ENCODE measurements at regions not wholly inside any gene's neighbourhood (a gene's known extent, or its start where the extent isn't known, plus 50 kb on each side); places are given as distances from the start of the nearest gene placed in this dataset.

- intact Hi-C loops (cut with DNase I) = no loop called here
- Histone ChIP-seq H3K4me1 (replicated peaks in 1 of 2) (peaks cover 14% of the 10 kb centered on the region in 2 donors), H3K9me3 (replicated peaks in 1 of 3) (no peaks in the 10 kb centered on the region), H3K4me3 (no peak overlapping the region), H3K27me3 (no peaks in the 10 kb centered on the region), H3K36me3 (replicated peaks in 1 of 2) (no peaks in the 10 kb centered on the region), H3K27ac (peak overlapping the region in 3 of 5 donors; percentile 45 to 71 (median 52))
- TF ChIP-seq POLR2A (IDR thresholded peaks at IDR 0.05) = no peak
- TF ChIP-seq, protein P1, sequence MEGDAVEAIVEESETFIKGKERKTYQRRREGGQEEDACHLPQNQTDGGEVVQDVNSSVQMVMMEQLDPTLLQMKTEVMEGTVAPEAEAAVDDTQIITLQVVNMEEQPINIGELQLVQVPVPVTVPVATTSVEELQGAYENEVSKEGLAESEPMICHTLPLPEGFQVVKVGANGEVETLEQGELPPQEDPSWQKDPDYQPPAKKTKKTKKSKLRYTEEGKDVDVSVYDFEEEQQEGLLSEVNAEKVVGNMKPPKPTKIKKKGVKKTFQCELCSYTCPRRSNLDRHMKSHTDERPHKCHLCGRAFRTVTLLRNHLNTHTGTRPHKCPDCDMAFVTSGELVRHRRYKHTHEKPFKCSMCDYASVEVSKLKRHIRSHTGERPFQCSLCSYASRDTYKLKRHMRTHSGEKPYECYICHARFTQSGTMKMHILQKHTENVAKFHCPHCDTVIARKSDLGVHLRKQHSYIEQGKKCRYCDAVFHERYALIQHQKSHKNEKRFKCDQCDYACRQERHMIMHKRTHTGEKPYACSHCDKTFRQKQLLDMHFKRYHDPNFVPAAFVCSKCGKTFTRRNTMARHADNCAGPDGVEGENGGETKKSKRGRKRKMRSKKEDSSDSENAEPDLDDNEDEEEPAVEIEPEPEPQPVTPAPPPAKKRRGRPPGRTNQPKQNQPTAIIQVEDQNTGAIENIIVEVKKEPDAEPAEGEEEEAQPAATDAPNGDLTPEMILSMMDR (IDR thresholded peaks at IDR 0.05) = peak in 5 of 6 experiments; percentile 17 to 35 (median 28)
- 0 to 8% (median 6%) methylated on average over 2 of the region's 2 CpGs for WGBS, 4 donors
- DNase-seq = peak; percentile 68 to 88 (median 76)
These were observed 1084.7 kb downstream of the SLC6A15 start for GRCh38 chr12:83827860-83828259.

- Histone ChIP-seq H3K4me1 (replicated peaks in 1 of 2) (peaks cover 14% of the 10 kb centered on the region in 2 donors), H3K4me3 (no peak overlapping the region), H3K27ac (peak overlapping the region in 3 of 5 donors; percentile 45 to 71 (median 52)), H3K36me3 (replicated peaks in 1 of 2) (no peaks in the 10 kb centered on the region), H3K9me3 (replicated peaks in 1 of 3) (no peaks in the 10 kb centered on the region), H3K27me3 (no peaks in the 10 kb centered on the region)
- TF ChIP-seq, protein P1 (IDR thresholded peaks at IDR 0.05) = no peak
- TF ChIP-seq POLR2A (IDR thresholded peaks at IDR 0.05) = no peak
- intact Hi-C loops (cut with DNase I) = no loop called here
- DNase-seq = peak in 1 of 7 donors; percentile 48
- 44 to 58% (median 50%) methylated on average over 2 of the region's 2 CpGs; no CpG with 5 or more reads in 1 of the 4 donors for WGBS, 4 donors
These were observed 1085.4 kb downstream of the SLC6A15 start for GRCh38 chr12:83827193-83827592.

GRCh38 chr12:83826112-83826511 is 1086.5 kb downstream of the SLC6A15 start:
- no peaks in the 10 kb centered on the region for H3K27me3 ChIP-seq
- intact Hi-C loops (cut with DNase I) = no loop called here
- H3K4me3 ChIP-seq = no peak overlapping the region
- no peaks in the 10 kb centered on the region for H3K9me3 ChIP-seq (replicated peaks in 1 of 3)
- peak; percentile 33 to 74 (median 45) for DNase-seq
- H3K4me1 ChIP-seq (replicated peaks in 1 of 2) = peaks cover 14% of the 10 kb centered on the region in 2 donors
- no peak overlapping the region for H3K27ac ChIP-seq
- no peaks in the 10 kb centered on the region for H3K36me3 ChIP-seq (replicated peaks in 1 of 2)
- TF ChIP-seq, protein P1 (IDR thresholded peaks at IDR 0.05) = peak; percentile 23 to 61 (median 48)
- no peak for TF ChIP-seq POLR2A (IDR thresholded peaks at IDR 0.05)

DNA sequence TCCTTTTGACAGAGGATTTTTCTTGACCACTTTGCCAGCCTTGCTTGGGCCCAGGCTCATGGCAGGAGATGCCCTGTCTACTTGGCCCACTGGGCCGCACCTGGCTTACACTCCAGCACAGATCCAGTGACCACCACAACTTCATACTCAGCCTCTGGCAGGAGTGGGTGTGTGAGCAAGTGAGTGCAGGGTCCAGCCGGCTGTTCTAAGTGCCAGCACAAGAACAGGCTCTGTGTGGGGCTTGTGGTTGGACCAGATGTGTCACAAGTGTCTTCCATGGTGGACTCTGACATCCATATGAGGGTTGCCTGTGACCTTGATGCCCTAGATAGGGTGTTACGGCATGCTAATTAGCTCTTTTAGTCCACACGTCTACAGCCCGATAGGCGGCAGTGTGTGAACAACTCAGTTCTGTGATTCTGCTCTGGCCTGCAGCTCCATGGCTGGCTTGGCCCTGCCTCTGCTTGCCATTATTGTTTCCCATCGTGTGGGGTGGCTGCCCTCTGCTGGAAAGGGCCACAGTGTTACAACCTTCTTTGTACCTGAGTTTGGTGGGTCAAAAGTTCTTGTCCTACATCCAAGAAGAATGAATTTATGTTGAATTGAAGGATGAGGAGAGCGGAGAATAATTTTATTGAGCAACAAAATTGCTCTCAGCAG is 1089.1 kb downstream of the SLC6A15 start:
- Histone ChIP-seq H3K4me1 (replicated peaks in 1 of 2) (peaks cover 13 to 16% of the 10 kb centered on the region in 2 donors), H3K9me3 (replicated peaks in 1 of 3) (no peaks in the 10 kb centered on the region), H3K36me3 (replicated peaks in 1 of 2) (no peaks in the 10 kb centered on the region), H3K4me3 (no peak overlapping the region), H3K27me3 (no peaks in the 10 kb centered on the region), H3K27ac (no peak overlapping the region)
- WGBS, 4 donors = 74 to 80% (median 78%) methylated on average over 8 of the region's 8 CpGs
- intact Hi-C loops (cut with DNase I) = no loop called here
- DNase-seq = peak in 6 of 7 donors; percentile 32 to 72 (median 54)
- TF ChIP-seq, protein P1 (IDR thresholded peaks at IDR 0.05) = peak in 4 of 6 experiments; percentile 32 to 44 (median 38)
- TF ChIP-seq POLR2A (IDR thresholded peaks at IDR 0.05) = no peak

All from adrenal gland (tissue), 9 donors.